SU-DHL-6 (cell line): ENCODE measurements at regions not wholly inside any gene's neighbourhood (a gene's known extent, or its start where the extent isn't known, plus 50 kb on each side); places are given as distances from the start of the nearest gene placed in this dataset.

Experiments used
- H2AFZ ChIP-seq: fragments of 200-600 bp; sonication (generic); 2 replicates; pipeline ENCODE4 v1.6.1; 2014; ENCODE audit warnings: low read depth, mild to moderate bottlenecking, moderate library complexity, mixed read lengths, antibody characterized with exemption, low read length; ENCODE audit not compliant: severe bottlenecking
- H3F3A ChIP-seq: fragments of 200-600 bp; shearing (Covaris generic); 2 replicates; pipeline ENCODE4 v1.6.0; 2016; ENCODE audit warnings: antibody characterized with exemption, mild to moderate bottlenecking; ENCODE audit not compliant: insufficient read depth
- H3K27ac ChIP-seq: fragments of 200-600 bp; sonication (generic); 2 replicates; pipeline ENCODE4 v1.5.1; 2016; ENCODE audit warnings: low read depth, mild to moderate bottlenecking, low read length, moderate library complexity, mixed read lengths
- H3K27me3 ChIP-seq: fragments of 200-600 bp; sonication (generic), shearing (Covaris generic); 2 replicates; pipeline ENCODE4 v1.6.0; 2014; ENCODE audit warnings: mild to moderate bottlenecking, low read length
- H3K36me3 ChIP-seq: fragments of 200-600 bp; sonication (generic); 2 replicates; pipeline ENCODE4 v1.6.1; 2014; ENCODE audit warnings: mild to moderate bottlenecking, low read length, mixed read lengths
- H3K4me2 ChIP-seq: fragments of 300-600, 200-600 bp; shearing (Covaris generic), sonication (generic); 2 replicates; pipeline ENCODE4 v1.6.0; 2014; ENCODE audit warnings: low read length, low read depth, mild to moderate bottlenecking; ENCODE audit not compliant: poor library complexity, severe bottlenecking
- H3K4me3 ChIP-seq: fragments of 200-600 bp; sonication (generic); 2 replicates; pipeline ENCODE4 v1.5.1; 2014; ENCODE audit warnings: antibody characterized with exemption, low read length, mild to moderate bottlenecking, mixed read lengths; ENCODE audit not compliant: insufficient read depth, poor library complexity, severe bottlenecking
- H3K79me2 ChIP-seq: fragments of 200-600 bp; sonication (generic); 2 replicates; pipeline ENCODE4 v1.6.1; 2014; ENCODE audit warnings: mild to moderate bottlenecking, low read length, moderate library complexity; ENCODE audit not compliant: insufficient read depth
- H3K9ac ChIP-seq: fragments of 200-600 bp; sonication (generic); 2 replicates; pipeline ENCODE4 v1.7.0; 2014; ENCODE audit warnings: mild to moderate bottlenecking, low read length
- H3K9me2 ChIP-seq: fragments of 200-600 bp; sonication (generic); replicated peaks from 2 replicates; pipeline ENCODE4 v1.6.1; 2014; ENCODE audit warnings: low read length; ENCODE audit not compliant: insufficient read depth
- H3K9me3 ChIP-seq: fragments of 200-600 bp; sonication (generic); 2 replicates; pipeline ENCODE4 v1.6.1; 2014; ENCODE audit warnings: low read length, mixed read lengths; ENCODE audit not compliant: insufficient read depth
- H4K20me1 ChIP-seq: fragments of 200-600 bp; sonication (generic); 2 replicates; pipeline ENCODE4 v1.6.1; 2014; ENCODE audit warnings: low read depth, mild to moderate bottlenecking, antibody characterized with exemption, low read length, moderate library complexity, mixed read lengths
- EZH2phosphoT487 ChIP-seq: fragments of 200-600 bp; sonication (generic), shearing (Covaris generic); conservative IDR thresholded peaks from 2 replicates; pipeline ENCODE4 v1.6.1; 2018; ENCODE audit warnings: mild to moderate bottlenecking, antibody characterized with exemption, low read length, moderate library complexity, mixed read lengths
- TF ChIP-seq, protein P1 (sequence below): fragments of 200-600 bp; sonication (generic); IDR thresholded peaks from one replicate; pipeline ENCODE4 v1.5.1; 2017; ENCODE audit warnings: antibody characterized with exemption, mild to moderate bottlenecking, low read length, moderate library complexity; ENCODE audit not compliant: insufficient read depth, poor library complexity, severe bottlenecking

DNA sequence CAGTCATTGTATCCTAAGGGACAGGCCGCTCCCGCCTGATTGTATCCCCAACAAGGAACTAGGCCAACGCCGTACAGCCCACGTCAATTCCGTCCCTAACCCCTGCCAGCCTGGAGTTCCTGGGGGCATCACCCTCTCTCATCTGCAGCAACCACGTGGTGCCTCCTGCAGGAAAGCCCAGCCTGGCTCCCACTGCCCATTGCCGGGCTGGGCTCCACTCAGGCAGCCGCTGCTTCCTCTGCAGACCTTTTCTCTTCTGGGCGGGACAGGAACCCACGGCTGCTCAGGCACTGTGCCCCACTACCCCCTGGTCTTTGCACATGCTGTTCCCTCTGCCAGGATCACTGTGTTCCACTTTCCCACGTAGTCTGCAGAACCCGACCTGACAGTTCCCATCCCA is 212.2 kb downstream of the TFCP2L1 start:
- Histone ChIP-seq H3K9me3 (no peaks in the 10 kb centered on the region), H2AFZ (no peak overlapping the region), H3K9me2 (no peaks in the 10 kb centered on the region), H3F3A (no peaks in the 10 kb centered on the region), H3K27ac (no peak overlapping the region), H3K9ac (no peak overlapping the region), H3K27me3 (no peaks in the 10 kb centered on the region), H4K20me1 (no peaks in the 10 kb centered on the region), H3K4me2 (no peak overlapping the region), H3K36me3 (no peaks in the 10 kb centered on the region), H3K4me3 (no peak overlapping the region), H3K79me2 (no peaks in the 10 kb centered on the region)
- TF ChIP-seq, protein P1, sequence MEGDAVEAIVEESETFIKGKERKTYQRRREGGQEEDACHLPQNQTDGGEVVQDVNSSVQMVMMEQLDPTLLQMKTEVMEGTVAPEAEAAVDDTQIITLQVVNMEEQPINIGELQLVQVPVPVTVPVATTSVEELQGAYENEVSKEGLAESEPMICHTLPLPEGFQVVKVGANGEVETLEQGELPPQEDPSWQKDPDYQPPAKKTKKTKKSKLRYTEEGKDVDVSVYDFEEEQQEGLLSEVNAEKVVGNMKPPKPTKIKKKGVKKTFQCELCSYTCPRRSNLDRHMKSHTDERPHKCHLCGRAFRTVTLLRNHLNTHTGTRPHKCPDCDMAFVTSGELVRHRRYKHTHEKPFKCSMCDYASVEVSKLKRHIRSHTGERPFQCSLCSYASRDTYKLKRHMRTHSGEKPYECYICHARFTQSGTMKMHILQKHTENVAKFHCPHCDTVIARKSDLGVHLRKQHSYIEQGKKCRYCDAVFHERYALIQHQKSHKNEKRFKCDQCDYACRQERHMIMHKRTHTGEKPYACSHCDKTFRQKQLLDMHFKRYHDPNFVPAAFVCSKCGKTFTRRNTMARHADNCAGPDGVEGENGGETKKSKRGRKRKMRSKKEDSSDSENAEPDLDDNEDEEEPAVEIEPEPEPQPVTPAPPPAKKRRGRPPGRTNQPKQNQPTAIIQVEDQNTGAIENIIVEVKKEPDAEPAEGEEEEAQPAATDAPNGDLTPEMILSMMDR, result no peak
- TF ChIP-seq EZH2phosphoT487, result no peak

DNA sequence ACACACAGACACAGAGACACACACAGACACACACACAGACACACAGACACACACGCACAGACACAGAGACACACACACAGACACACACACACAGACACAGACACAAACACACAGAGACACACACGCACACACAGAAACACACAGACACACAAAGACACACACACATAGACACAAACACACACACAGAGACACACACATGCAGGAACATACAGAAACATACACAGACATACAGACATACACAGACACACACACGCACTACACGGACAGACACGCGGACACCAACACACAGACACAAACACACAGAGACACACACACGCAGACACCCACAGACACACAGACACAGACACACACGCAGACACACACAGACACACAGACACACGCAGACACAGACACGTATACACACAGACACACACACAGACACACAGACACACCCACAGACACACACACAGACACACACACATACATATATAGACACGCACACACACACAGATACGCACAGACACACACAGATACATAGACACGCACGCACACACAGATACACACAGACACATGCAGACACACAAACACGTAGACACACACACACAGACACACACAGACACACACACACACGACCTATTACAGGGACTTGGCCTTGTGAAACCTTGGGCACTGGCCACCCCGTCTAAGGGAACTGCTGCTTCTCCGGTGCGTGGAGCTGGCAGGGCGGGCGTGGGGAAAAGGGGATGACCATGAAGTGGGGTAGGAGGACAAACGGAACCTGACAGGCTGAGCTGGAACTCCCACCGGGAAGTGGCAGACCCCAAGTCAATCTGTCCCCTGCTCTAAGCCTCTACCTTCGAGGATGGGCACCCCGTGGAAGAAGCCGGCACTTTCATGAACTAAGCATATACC is 211.4 kb downstream of the TFCP2L1 start:
- TF ChIP-seq, protein P1, result no peak
- TF ChIP-seq EZH2phosphoT487, result no peak
- Histone ChIP-seq H3K4me3 (no peak overlapping the region), H3K27me3 (no peaks in the 10 kb centered on the region), H2AFZ (no peak overlapping the region), H3K4me2 (no peak overlapping the region), H3K9ac (no peak overlapping the region), H3K36me3 (no peaks in the 10 kb centered on the region), H3K27ac (no peak overlapping the region), H3K79me2 (no peaks in the 10 kb centered on the region), H3F3A (no peaks in the 10 kb centered on the region), H4K20me1 (no peaks in the 10 kb centered on the region), H3K9me3 (no peaks in the 10 kb centered on the region), H3K9me2 (no peaks in the 10 kb centered on the region)

DNA sequence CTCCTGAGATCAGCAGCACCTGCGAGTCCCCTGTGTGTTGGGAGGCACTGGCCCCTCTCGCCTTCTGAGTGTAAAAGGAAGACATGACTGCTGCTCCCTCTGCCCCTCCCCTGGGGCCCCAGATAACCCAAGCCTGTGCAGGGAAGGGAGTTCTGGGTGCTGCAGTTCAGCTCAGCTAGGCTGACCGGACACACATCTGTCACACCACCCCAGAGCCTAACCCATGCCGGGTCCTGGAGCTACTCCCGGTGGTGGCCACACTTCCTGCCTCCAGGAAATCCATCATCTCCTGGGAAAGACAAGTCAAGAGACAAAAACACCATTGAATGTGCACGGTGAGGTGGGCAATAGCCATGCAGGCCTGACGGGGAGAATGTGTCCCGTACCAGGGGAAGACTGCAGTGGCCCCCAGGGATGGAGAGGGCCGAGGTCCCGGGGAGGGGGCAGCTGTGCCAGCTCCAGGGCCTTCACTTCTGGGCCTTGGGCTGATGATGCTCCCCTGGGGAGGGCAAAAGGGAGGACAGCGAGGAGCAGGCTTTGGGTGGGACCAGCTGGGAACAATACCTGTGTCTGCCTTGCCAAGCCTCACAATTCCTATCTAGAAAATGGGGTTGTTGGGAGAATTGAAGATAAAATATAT is 210.6 kb downstream of the TFCP2L1 start:
- Histone ChIP-seq H3F3A (no peaks in the 10 kb centered on the region), H3K9me2 (no peaks in the 10 kb centered on the region), H3K4me3 (no peak overlapping the region), H2AFZ (no peak overlapping the region), H3K27ac (no peak overlapping the region), H3K9ac (no peak overlapping the region), H3K79me2 (no peaks in the 10 kb centered on the region), H4K20me1 (no peaks in the 10 kb centered on the region), H3K27me3 (no peaks in the 10 kb centered on the region), H3K4me2 (no peak overlapping the region), H3K9me3 (no peaks in the 10 kb centered on the region), H3K36me3 (no peaks in the 10 kb centered on the region)
- no peak for TF ChIP-seq EZH2phosphoT487
- TF ChIP-seq, protein P1, result no peak
